Mucosa of rectum (tissue), 2 donors: ENCODE measurements at regions not wholly inside any gene's neighbourhood (a gene's known extent, or its start where the extent isn't known, plus 50 kb on each side); places are given as distances from the start of the nearest gene placed in this dataset.

ENCODE experiments used
- H3K27ac ChIP-seq, 2 donors: one replicate each; pipeline ENCODE4 v1.7.0; 2013; ENCODE audit warnings: inconsistent platforms in 2 of 2, low read depth in 2 of 2, low read length in 2 of 2
- H3K27me3 ChIP-seq, 2 donors: one replicate each; pipeline ENCODE4 v1.7.0; 2013; ENCODE audit warnings: low read length in 2 of 2; ENCODE audit not compliant: control insufficient read depth in 2 of 2, insufficient read depth in 2 of 2
- H3K36me3 ChIP-seq, 2 donors: one replicate each; pipeline ENCODE4 v1.7.0; 2013; ENCODE audit warnings: low read length in 2 of 2; ENCODE audit not compliant: control insufficient read depth in 2 of 2, insufficient read depth in 2 of 2
- H3K4me1 ChIP-seq, 2 donors: one replicate each; pipeline ENCODE4 v1.7.0; 2013; ENCODE audit warnings: low read length in 2 of 2, mild to moderate bottlenecking in 1 of 2; ENCODE audit not compliant: control insufficient read depth in 2 of 2, insufficient read depth in 2 of 2
- H3K4me3 ChIP-seq, 2 donors: one replicate each; pipeline ENCODE4 v1.7.0; 2013; ENCODE audit warnings: low read length in 2 of 2
- H3K9ac ChIP-seq, 2 donors: one replicate each; pipeline ENCODE4 v1.7.0; 2013; ENCODE audit warnings: low read length in 2 of 2, low read depth in 1 of 2, mild to moderate bottlenecking in 1 of 2
- H3K9me3 ChIP-seq, 2 donors: one replicate each; pipeline ENCODE4 v1.7.0; 2013; ENCODE audit warnings: low read length in 2 of 2; ENCODE audit not compliant: control insufficient read depth in 2 of 2
- donor health status: healthy.
- donor health status: Normal muscosa, but diverticular disease.

DNA sequence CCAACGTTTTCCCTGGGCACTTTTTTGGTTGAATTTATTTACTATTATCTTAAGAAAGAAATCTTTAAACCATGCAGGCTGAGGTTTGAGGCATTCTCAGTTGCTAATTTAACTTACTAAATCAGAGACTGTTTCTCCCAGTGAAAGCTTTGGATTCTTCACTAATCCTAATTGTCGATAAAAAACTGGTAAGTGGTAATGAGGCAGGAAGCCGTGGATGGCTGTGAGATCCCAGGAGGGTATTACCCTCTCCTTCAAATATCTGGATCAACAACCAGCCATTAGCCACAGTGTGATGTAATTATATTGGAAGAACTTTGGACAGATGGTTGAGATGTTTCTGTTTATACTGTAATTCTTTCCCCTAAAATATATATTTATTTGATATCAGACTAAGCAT lies 485.0 kb downstream of the DISC1 start:
- Histone ChIP-seq H3K27ac (no peak overlapping the region), H3K4me1 (no peaks in the 10 kb centered on the region), H3K36me3 (no peaks in the 10 kb centered on the region), H3K9ac (no peak overlapping the region), H3K4me3 (no peak overlapping the region), H3K9me3 (no peaks in the 10 kb centered on the region), H3K27me3 (no peaks in the 10 kb centered on the region)

DNA sequence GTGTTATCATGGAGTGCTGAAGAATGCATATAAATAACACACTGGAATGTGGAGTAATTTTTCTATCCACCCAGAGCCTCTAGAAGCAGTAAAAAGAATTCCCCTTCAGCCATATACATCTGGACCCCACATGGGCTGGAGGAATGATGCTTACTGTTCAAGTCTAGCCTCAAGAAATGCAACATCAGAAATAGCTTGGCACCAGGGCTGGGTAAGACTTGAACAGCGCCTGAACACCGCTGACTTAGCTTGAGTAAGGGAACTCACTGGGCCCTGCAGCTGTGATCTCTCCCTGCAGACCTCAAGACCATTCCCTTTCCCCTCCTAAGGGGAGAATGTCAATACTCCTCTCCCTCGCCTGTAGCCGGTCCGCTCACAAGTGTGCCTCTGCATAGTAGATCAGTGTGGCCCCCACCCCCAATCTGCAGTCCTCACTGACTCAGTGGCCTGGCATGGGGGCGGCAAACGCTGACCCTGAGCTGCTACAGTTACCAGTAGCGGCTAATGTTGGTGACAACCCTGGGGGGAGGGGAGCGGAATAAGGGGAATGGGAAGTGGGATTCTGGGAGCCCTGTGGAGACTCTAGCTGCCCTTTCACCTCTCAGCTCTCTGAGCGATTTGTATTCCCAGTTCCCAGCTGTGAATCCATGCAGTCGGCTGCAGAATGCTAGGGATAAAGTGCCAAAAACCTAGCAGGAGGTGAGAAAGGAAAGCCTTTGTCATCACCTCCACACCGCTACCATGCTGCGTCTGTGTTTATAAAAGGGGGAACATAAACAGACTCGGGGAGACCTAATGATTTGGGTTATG lies 483.9 kb downstream of the DISC1 start:
- Histone ChIP-seq H3K9ac (no peak overlapping the region), H3K9me3 (no peaks in the 10 kb centered on the region), H3K27ac (no peak overlapping the region), H3K4me3 (no peak overlapping the region), H3K36me3 (no peaks in the 10 kb centered on the region), H3K4me1 (no peaks in the 10 kb centered on the region), H3K27me3 (no peaks in the 10 kb centered on the region)

DNA sequence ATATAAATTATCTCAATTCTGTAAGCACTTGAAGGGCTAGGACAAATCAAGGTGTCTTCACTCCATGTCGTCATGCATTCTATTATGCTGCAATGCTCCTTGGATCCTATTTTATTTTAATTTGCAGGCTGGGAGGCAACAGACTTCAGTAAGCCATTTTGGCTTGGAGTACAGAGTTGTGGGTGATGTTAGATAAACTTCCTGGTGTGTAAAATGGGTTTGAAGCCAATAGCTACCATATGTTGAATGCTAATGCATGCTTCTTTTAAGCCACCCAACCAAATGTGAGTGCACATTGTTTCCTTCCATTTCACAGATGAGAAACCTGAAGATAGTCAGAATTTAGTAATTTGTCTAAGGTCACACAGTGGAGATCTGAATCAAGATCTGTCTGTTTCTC lies 482.8 kb downstream of the DISC1 start:
- Histone ChIP-seq H3K27me3 (no peaks in the 10 kb centered on the region), H3K9me3 (no peaks in the 10 kb centered on the region), H3K4me3 (no peak overlapping the region), H3K36me3 (no peaks in the 10 kb centered on the region), H3K27ac (no peak overlapping the region), H3K4me1 (no peaks in the 10 kb centered on the region), H3K9ac (no peak overlapping the region)

DNA sequence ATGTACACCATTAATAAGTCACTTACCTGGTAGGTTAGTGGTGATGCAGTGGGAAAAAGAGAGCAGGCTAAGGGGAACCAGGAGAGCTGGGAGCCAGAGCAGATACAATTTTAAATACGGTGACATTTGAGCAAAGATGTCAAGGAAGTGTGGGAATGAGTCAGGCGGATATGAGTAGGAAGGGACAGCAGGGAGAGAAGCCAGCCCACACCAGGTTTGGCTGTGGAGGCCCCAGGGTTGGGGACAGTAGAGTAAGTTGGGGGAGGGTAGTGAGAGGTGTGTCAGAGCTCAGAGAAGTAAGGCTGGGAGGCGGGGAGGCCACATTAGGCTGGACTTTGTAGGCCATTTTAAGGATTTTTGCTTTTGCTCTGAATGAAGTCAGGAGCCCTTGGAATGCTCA lies 482.0 kb downstream of the DISC1 start:
- H3K4me1 ChIP-seq, result no peaks in the 10 kb centered on the region
- no peaks in the 10 kb centered on the region for H3K9me3 ChIP-seq
- H3K4me3 ChIP-seq, result no peak overlapping the region
- no peaks in the 10 kb centered on the region for H3K36me3 ChIP-seq
- H3K27me3 ChIP-seq, result no peaks in the 10 kb centered on the region
- no peak overlapping the region for H3K27ac ChIP-seq
- no peak overlapping the region for H3K9ac ChIP-seq

DNA sequence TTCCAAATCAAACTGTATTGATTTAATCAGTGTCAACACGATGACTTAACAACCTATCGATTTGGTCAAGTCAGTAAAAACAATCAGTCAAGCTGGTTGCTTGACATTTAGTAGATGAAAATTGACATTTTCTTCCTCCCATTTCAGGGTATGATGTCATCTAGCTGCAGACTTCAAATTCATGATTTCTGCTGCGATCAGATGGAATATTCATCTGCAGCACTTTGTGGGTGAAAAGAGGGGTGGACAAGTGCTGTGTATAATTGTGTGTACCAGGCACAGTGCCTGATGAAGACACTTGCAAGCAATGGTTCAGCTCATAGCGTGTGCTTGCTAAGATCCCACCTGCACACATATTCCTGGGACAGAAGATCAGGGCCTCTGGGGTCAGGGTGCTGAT lies 479.8 kb downstream of the DISC1 start:
- Histone ChIP-seq H3K9ac (no peak overlapping the region), H3K27me3 (no peaks in the 10 kb centered on the region), H3K4me1 (no peaks in the 10 kb centered on the region), H3K9me3 (no peaks in the 10 kb centered on the region), H3K4me3 (no peak overlapping the region), H3K36me3 (no peaks in the 10 kb centered on the region), H3K27ac (no peak overlapping the region)

DNA sequence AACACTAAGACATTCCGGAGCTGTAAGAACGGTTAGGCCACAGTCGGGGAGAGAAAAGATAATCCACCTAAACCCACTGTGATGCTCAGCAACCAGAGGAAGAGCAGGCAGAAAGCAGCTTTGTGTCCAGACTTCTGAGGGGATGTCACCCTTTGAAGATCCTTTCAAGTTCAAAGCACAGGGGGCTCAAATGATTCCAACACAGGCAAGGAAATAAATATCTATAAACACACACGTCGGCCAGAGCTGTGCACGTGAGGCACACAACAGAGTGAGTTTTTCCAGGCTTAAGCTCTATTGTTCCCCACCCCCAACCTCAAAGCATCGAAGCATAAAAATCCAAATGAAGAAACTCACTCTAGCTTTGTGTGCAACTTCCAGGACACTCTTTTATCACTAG lies 479.0 kb downstream of the DISC1 start:
- H3K27ac ChIP-seq, result no peak overlapping the region
- no peak overlapping the region for H3K4me3 ChIP-seq
- no peak overlapping the region for H3K9ac ChIP-seq
- no peaks in the 10 kb centered on the region for H3K9me3 ChIP-seq
- no peaks in the 10 kb centered on the region for H3K36me3 ChIP-seq
- no peaks in the 10 kb centered on the region for H3K4me1 ChIP-seq
- no peaks in the 10 kb centered on the region for H3K27me3 ChIP-seq

DNA sequence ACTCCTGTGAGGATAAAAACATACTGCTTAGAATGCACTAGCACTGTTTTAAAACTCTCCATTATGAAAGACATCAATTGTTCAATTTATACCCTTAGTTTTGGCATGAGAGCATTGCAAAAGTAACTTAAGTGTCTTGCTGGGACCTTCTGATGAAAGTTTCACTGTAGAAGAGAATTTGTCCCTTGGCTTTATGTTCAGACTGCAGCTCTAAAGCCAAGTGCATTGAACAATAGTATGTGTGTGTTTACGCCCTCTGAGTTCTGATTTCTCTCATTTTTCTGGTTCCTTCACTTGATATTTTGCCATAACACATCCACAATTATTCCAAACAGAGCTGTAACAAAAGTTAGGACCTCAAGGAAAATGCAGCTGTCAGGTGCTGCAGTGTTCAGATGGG lies 474.6 kb downstream of the DISC1 start:
- Histone ChIP-seq H3K27me3 (no peaks in the 10 kb centered on the region), H3K36me3 (no peaks in the 10 kb centered on the region), H3K9ac (no peak overlapping the region), H3K9me3 (no peaks in the 10 kb centered on the region), H3K27ac (no peak overlapping the region), H3K4me3 (no peak overlapping the region), H3K4me1 (no peaks in the 10 kb centered on the region)

DNA sequence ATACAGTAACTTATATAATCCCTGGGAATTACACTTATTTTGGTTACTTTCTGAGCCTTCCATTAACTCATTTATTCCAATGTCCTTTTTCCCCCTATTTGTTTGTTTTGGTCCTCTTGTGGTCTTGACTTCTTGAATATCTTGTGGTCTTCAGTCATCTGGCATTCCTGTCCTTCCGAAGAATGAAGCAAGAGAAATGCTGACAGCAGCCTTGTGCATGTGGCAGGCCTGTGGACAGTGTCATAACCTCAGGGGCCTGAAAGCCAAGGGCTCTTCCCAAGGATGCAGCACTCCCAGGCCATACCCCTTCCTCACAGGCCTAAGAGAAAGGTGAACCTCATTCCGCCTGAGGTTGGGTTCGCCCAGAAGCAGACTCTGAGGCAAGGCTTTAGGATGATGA lies 470.2 kb downstream of the DISC1 start:
- H3K9ac ChIP-seq, result no peak overlapping the region
- H3K36me3 ChIP-seq, result no peaks in the 10 kb centered on the region
- H3K27ac ChIP-seq, result no peak overlapping the region
- H3K4me3 ChIP-seq, result no peak overlapping the region
- H3K9me3 ChIP-seq, result no peaks in the 10 kb centered on the region
- H3K4me1 ChIP-seq, result no peaks in the 10 kb centered on the region
- H3K27me3 ChIP-seq, result no peaks in the 10 kb centered on the region
